ENCODE measurements at regions not wholly inside any gene's neighbourhood (a gene's known extent, or its start where the extent isn't known, plus 50 kb on each side); places are given as distances from the start of the nearest gene placed in this dataset.
"Not testable (repeated sequence)": the region's sequence is repeated elsewhere in the genome, so short reads cannot be mapped to it uniquely, and the experiment has no call there.

- Mint-ChIP-seq H3K27me3 (no peaks in the 10 kb centered on the region), H3K9me3 (ENCODE audit: low read depth) (peaks cover 8% of the 10 kb centered on the region), H3K36me3 (ENCODE audit: insufficient read depth) (no peaks in the 10 kb centered on the region), H3K27ac (no peak overlapping the region), H3K4me3 (ENCODE audit: low read depth) (no peak overlapping the region), H3K4me1 (ENCODE audit: low read depth) (no peaks in the 10 kb centered on the region)
- DNase-seq (ENCODE audit: low spot score, unreplicated experiment): no peak
- TF ChIP-seq, protein P1, sequence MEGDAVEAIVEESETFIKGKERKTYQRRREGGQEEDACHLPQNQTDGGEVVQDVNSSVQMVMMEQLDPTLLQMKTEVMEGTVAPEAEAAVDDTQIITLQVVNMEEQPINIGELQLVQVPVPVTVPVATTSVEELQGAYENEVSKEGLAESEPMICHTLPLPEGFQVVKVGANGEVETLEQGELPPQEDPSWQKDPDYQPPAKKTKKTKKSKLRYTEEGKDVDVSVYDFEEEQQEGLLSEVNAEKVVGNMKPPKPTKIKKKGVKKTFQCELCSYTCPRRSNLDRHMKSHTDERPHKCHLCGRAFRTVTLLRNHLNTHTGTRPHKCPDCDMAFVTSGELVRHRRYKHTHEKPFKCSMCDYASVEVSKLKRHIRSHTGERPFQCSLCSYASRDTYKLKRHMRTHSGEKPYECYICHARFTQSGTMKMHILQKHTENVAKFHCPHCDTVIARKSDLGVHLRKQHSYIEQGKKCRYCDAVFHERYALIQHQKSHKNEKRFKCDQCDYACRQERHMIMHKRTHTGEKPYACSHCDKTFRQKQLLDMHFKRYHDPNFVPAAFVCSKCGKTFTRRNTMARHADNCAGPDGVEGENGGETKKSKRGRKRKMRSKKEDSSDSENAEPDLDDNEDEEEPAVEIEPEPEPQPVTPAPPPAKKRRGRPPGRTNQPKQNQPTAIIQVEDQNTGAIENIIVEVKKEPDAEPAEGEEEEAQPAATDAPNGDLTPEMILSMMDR (IDR thresholded peaks at IDR 0.05; ENCODE audit: unreplicated experiment): no peak
Observed at GRCh38 chr2:228526687-228527086, 345.2 kb upstream of the SPHKAP start.

GRCh38 chr2:228522977-228523376, 341.5 kb upstream of the SPHKAP start:
- H3K27me3 Mint-ChIP-seq: no peaks in the 10 kb centered on the region
- TF ChIP-seq, protein P1 (IDR thresholded peaks at IDR 0.05; ENCODE audit: unreplicated experiment): no peak
- peaks cover 3% of the 10 kb centered on the region for H3K9me3 Mint-ChIP-seq (ENCODE audit: low read depth)
- no peaks in the 10 kb centered on the region for H3K36me3 Mint-ChIP-seq (ENCODE audit: insufficient read depth)
- H3K4me1 Mint-ChIP-seq (ENCODE audit: low read depth): no peaks in the 10 kb centered on the region
- no peak for DNase-seq (ENCODE audit: low spot score, unreplicated experiment)
- no peak overlapping the region for H3K27ac Mint-ChIP-seq
- no peak overlapping the region for H3K4me3 Mint-ChIP-seq (ENCODE audit: low read depth)

- Mint-ChIP-seq H3K9me3 (ENCODE audit: low read depth) (peaks cover 3% of the 10 kb centered on the region), H3K4me1 (ENCODE audit: low read depth) (no peaks in the 10 kb centered on the region), H3K36me3 (ENCODE audit: insufficient read depth) (no peaks in the 10 kb centered on the region), H3K27ac (no peak overlapping the region), H3K4me3 (ENCODE audit: low read depth) (no peak overlapping the region), H3K27me3 (no peaks in the 10 kb centered on the region)
- DNase-seq (ENCODE audit: low spot score, unreplicated experiment): no peak
- TF ChIP-seq, protein P1 (IDR thresholded peaks at IDR 0.05; ENCODE audit: unreplicated experiment): no peak
Observed at GRCh38 chr2:228522276-228522675, 340.8 kb upstream of the SPHKAP start.

- H3K4me1 Mint-ChIP-seq (ENCODE audit: low read depth): no peaks in the 10 kb centered on the region
- H3K9me3 Mint-ChIP-seq (ENCODE audit: low read depth): peaks cover 3% of the 10 kb centered on the region
- TF ChIP-seq, protein P1 (IDR thresholded peaks at IDR 0.05; ENCODE audit: unreplicated experiment): no peak
- H3K36me3 Mint-ChIP-seq (ENCODE audit: insufficient read depth): no peaks in the 10 kb centered on the region
- no peaks in the 10 kb centered on the region for H3K27me3 Mint-ChIP-seq
- no peak overlapping the region for H3K27ac Mint-ChIP-seq
- DNase-seq (ENCODE audit: low spot score, unreplicated experiment): no peak
- H3K4me3 Mint-ChIP-seq (ENCODE audit: low read depth): no peak overlapping the region
Observed at GRCh38 chr2:228519561-228519960, 338.1 kb upstream of the SPHKAP start.

DNA sequence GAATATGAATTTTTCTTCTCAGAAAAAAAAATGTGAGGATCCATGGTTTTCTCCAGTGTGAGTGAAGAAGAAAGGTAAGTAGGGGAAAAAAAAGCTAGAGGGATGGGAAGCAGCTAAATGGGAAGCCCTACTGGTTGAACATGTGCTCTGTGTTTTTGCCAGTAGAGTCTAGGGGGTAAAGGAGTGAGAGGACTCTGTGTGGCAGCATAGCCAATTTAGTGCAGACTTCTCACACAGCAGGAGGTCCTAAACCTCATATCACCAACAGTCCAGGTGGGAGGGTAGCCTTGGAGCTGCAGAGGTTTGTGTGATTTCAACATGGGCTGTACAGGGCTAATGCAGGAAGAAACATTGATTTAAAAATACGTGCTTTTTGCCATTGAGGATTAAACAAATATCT, 334.5 kb upstream of the SPHKAP start:
- Mint-ChIP-seq H3K36me3 (ENCODE audit: insufficient read depth) (no peaks in the 10 kb centered on the region), H3K9me3 (ENCODE audit: low read depth) (no peaks in the 10 kb centered on the region), H3K27me3 (no peaks in the 10 kb centered on the region), H3K4me1 (ENCODE audit: low read depth) (no peaks in the 10 kb centered on the region), H3K27ac (peak overlapping the region; percentile 65), H3K4me3 (ENCODE audit: low read depth) (no peak overlapping the region)
- TF ChIP-seq, protein P1 (IDR thresholded peaks at IDR 0.05; ENCODE audit: unreplicated experiment): no peak
- no peak for DNase-seq (ENCODE audit: low spot score, unreplicated experiment)

- H3K4me1 Mint-ChIP-seq (ENCODE audit: low read depth); H3K27ac Mint-ChIP-seq; DNase-seq (ENCODE audit: low spot score, unreplicated experiment); H3K27me3 Mint-ChIP-seq; H3K9me3 Mint-ChIP-seq (ENCODE audit: low read depth); H3K4me3 Mint-ChIP-seq (ENCODE audit: low read depth); H3K36me3 Mint-ChIP-seq (ENCODE audit: insufficient read depth): not testable (repeated sequence)
Observed at GRCh38 chr2:228513480-228513879, 332.0 kb upstream of the SPHKAP start.

All from progenitor cell of endocrine pancreas (in vitro differentiated cells).